Activated naive CD4-positive, alpha-beta T cell treated with anti-CD3 and anti-CD28 coated beads, Interleukin-2, amount 50 U/mL, for 24 hours (primary cell): ENCODE measurements at regions not wholly inside any gene's neighbourhood (a gene's known extent, or its start where the extent isn't known, plus 50 kb on each side); places are given as distances from the start of the nearest gene placed in this dataset.
"Not testable (repeated sequence)": the region's sequence is repeated elsewhere in the genome, so short reads cannot be mapped to it uniquely, and the experiment has no call there.

Experiments
- H3K27ac Mint-ChIP-seq: one replicate; pipeline ENCODE4 v1.8.0; 2021; ENCODE audit warnings: mild to moderate bottlenecking, mixed read lengths
- H3K27me3 Mint-ChIP-seq: one replicate; pipeline ENCODE4 v1.8.0; 2021; ENCODE audit warnings: mixed read lengths
- H3K36me3 Mint-ChIP-seq: one replicate; pipeline ENCODE4 v1.8.0; 2021; ENCODE audit warnings: mixed read lengths
- H3K4me1 Mint-ChIP-seq: one replicate; pipeline ENCODE4 v1.8.0; 2021; ENCODE audit warnings: mixed read lengths
- H3K4me3 Mint-ChIP-seq: one replicate; pipeline ENCODE4 v1.8.0; 2021; ENCODE audit warnings: mild to moderate bottlenecking, mixed read lengths
- H3K9me3 Mint-ChIP-seq: one replicate; pipeline ENCODE4 v1.8.0; 2021; ENCODE audit warnings: mixed read lengths

DNA sequence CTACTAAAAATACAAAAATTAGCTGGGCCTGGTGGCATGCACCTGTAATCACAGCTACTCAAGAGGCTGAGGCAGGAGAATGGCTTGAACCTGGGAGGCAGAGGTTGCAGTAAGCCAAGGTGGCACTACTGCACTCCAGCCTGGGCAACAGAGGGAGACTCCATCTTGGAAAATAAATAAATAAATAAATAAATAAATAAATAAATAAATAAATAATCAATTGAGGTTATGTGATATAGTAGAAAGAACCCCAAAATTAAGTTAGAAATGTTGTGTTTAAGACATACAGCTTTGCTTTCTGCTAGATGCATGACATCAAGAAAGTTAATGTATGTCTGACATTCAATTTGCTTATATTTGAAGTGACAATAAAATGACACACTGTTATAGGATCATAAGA lies 1277.7 kb upstream of the ADGRL2 start:
- H3K4me3 Mint-ChIP-seq, H3K9me3 Mint-ChIP-seq, H3K27ac Mint-ChIP-seq, H3K4me1 Mint-ChIP-seq, H3K27me3 Mint-ChIP-seq, H3K36me3 Mint-ChIP-seq: not testable (repeated sequence)

DNA sequence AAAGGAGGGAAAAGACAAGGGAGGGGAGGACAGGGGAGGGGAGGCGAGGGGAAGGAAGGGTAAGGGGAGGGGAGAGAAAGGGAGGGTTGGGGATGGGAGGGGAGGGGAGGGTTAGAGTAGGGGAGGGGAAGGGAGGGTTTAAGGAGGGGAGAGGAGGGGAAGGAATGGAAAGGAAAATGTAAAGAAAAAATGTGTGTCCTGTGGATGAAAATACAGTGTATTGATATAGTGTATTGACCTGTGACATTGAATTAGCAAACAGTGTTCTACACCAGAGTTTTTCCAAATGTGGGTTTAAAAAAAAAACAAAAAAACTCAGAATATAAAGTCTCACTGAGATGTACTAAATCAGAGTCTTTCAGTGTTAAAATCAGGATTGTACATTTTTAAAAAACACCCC lies 1279.8 kb upstream of the ADGRL2 start:
- Mint-ChIP-seq H3K27me3 (no peaks in the 10 kb centered on the region), H3K36me3 (no peaks in the 10 kb centered on the region), H3K9me3 (peaks cover 6% of the 10 kb centered on the region), H3K4me3 (no peak overlapping the region), H3K4me1 (no peaks in the 10 kb centered on the region), H3K27ac (no peak overlapping the region)

DNA sequence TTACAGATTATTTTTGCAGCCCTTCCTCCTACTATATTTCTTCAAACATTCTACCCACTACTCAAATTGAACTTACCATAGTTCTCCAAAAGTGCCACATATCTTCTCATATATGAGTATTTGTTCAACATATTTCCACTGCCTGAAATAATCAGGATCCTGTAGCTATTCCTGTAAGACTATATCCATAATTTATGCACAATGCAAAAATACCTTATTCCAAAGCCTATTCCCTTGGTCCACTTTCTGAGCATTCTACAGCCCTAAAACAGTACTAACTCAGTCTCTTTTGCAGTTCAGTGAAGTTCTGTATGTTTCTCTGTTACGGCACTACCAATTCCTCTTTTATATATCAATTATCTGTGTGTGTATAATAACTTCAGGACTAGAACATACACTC lies 1283.7 kb upstream of the ADGRL2 start:
- H3K4me3 Mint-ChIP-seq = no peak overlapping the region
- H3K27ac Mint-ChIP-seq = no peak overlapping the region
- H3K27me3 Mint-ChIP-seq = no peaks in the 10 kb centered on the region
- H3K4me1 Mint-ChIP-seq = no peaks in the 10 kb centered on the region
- H3K9me3 Mint-ChIP-seq = peaks cover 3% of the 10 kb centered on the region
- H3K36me3 Mint-ChIP-seq = no peaks in the 10 kb centered on the region

DNA sequence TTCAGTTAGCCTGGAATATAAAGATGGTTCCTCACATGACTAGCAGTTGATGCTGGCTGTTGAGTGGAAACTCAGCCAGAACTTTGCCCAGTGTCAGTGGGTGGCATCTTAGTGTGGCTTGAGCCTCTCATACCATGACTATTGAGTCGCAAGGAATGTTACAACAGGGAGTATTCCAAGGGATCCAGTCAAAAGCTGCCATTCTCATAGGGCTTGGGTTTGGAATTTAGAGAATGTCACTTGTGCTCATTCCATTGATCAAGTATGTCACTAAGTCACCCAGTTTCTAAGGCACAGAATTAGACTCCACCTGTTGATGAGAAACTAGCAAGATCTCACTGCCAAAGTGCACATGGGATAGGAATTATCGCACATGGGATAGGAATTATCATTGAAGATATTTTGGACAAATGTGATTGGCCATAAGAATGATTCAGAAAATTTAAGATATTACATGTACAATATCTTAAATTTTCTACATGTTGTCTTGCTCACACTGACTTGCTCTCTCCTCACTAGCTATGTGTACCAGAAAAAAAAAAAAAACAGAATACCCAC lies 1290.7 kb upstream of the ADGRL2 start:
- no peaks in the 10 kb centered on the region for H3K36me3 Mint-ChIP-seq
- H3K9me3 Mint-ChIP-seq = peaks cover 3% of the 10 kb centered on the region
- no peak overlapping the region for H3K4me3 Mint-ChIP-seq
- no peaks in the 10 kb centered on the region for H3K4me1 Mint-ChIP-seq
- H3K27me3 Mint-ChIP-seq = no peaks in the 10 kb centered on the region
- H3K27ac Mint-ChIP-seq = no peak overlapping the region

DNA sequence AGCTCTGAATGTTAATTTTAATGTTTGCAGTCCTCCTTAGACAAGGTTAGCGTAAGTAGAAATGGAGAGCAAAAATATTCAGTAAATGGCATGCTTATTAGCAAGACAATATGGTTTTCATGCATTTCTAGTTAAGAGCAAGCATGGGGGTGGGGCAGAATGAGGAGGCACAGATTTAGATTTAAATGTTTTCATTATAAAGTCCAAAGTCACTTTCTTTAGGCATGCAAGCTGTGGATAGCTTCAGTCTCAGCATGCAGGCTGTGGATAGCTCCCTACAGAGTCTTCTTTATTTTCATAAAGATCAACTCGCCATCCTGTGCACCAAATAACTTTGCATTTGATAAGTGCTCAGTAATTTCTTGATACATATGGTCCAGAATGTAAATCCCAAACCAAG lies 1294.5 kb upstream of the ADGRL2 start:
- no peaks in the 10 kb centered on the region for H3K27me3 Mint-ChIP-seq
- no peak overlapping the region for H3K4me3 Mint-ChIP-seq
- H3K27ac Mint-ChIP-seq = no peak overlapping the region
- no peaks in the 10 kb centered on the region for H3K36me3 Mint-ChIP-seq
- H3K4me1 Mint-ChIP-seq = no peaks in the 10 kb centered on the region
- no peaks in the 10 kb centered on the region for H3K9me3 Mint-ChIP-seq

DNA sequence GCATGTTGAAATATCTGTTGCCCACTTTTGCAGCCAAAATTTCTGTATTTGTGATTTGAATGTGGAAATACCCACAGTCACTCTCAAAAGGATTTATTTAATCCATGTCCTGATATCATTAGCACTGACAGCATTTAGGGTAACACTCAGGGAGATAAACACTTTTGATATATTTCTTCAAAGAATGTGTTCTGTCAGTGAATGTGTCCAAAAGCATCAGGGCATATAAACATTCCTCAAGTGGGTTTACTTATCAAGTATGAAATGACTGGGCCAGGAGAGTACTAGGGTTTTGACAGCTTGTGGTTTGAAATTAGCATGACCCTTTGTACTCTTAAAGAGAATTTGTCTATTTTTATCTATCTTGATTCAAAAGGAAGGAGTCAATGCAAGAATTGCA lies 1302.1 kb upstream of the ADGRL2 start:
- no peak overlapping the region for H3K27ac Mint-ChIP-seq
- H3K9me3 Mint-ChIP-seq = no peaks in the 10 kb centered on the region
- no peaks in the 10 kb centered on the region for H3K27me3 Mint-ChIP-seq
- H3K36me3 Mint-ChIP-seq = no peaks in the 10 kb centered on the region
- no peaks in the 10 kb centered on the region for H3K4me1 Mint-ChIP-seq
- no peak overlapping the region for H3K4me3 Mint-ChIP-seq

DNA sequence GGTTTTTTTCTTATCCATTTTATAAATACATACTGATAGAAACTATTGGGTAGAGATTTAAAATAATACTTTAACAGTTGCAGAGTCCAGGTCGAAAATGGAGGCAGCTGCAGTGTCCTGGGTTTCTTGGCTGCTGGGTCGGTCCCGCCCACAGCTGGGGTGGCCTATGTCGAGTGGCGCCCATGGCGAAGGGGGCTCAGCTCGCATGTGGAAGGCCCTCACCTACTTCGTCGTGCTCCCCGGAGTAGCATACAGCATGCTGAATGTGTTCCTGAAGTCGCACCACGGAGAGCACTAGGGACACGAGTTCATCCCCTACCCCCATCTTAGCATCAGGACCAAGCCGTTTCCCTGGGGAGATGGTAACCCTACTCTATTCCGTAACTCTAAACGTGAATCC lies 1304.9 kb upstream of the ADGRL2 start:
- no peak overlapping the region for H3K27ac Mint-ChIP-seq
- H3K27me3 Mint-ChIP-seq = no peaks in the 10 kb centered on the region
- no peaks in the 10 kb centered on the region for H3K9me3 Mint-ChIP-seq
- no peaks in the 10 kb centered on the region for H3K4me1 Mint-ChIP-seq
- no peak overlapping the region for H3K4me3 Mint-ChIP-seq
- H3K36me3 Mint-ChIP-seq = no peaks in the 10 kb centered on the region

DNA sequence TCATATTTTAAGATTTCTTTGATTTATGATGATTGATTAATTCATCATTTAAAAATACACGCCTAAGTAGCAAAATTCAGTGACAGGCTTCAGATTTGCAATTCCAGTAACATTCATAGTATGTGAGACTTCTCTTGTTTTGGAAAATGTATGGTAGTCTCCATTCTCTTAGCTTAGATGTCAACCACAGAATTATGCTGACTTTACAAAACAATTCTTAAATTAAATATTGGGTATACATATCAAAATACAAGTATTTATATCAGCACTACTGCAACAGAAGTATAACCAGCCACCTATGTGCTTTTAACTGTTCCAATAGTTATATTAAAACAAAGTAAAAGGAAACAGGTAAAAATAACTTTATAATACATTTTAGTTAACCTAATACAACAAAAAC lies 1328.6 kb upstream of the ADGRL2 start:
- no peaks in the 10 kb centered on the region for H3K36me3 Mint-ChIP-seq
- H3K27ac Mint-ChIP-seq = no peak overlapping the region
- H3K9me3 Mint-ChIP-seq = peaks cover 5% of the 10 kb centered on the region
- H3K4me3 Mint-ChIP-seq = no peak overlapping the region
- H3K4me1 Mint-ChIP-seq = no peaks in the 10 kb centered on the region
- no peaks in the 10 kb centered on the region for H3K27me3 Mint-ChIP-seq

DNA sequence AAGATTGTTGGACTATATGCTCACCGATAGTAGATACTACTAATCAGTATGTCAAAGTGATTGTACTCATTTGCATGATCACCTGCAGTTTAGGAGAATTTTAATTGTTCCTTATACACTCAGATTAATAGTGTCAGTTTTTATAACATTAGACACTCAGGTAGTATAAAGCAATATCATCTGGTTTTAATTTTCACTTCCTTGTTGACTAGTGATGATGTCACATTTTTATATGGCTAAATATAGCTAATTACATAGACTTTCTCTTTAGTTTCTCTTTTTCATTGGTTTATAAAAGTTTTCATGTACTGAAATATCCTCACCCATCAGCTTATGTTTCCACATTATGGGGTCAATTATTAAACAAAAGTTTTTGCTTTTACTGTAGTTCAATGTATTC lies 1332.4 kb upstream of the ADGRL2 start:
- Mint-ChIP-seq H3K27ac (no peak overlapping the region), H3K27me3 (no peaks in the 10 kb centered on the region), H3K9me3 (peaks cover 5% of the 10 kb centered on the region), H3K4me1 (no peaks in the 10 kb centered on the region), H3K4me3 (no peak overlapping the region), H3K36me3 (no peaks in the 10 kb centered on the region)

DNA sequence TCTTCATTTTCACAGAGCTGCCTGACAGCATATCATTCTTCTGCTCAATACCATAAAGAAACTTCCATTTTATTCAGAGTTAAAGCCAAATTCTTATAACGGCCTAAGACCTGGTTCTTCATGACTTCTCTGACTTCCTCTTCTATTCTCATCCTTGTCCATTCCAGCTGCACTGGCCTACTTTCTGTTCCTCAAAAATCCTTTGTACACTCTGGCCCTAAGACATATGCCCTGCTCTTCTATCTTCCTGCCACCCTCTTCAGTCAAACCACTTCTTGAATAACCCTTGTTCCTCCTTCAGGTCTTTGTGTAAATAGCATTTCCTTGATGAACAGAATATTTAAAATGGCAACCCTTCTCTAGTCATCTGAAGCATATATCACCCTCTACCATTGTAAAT lies 1338.7 kb upstream of the ADGRL2 start:
- H3K4me1 Mint-ChIP-seq = no peaks in the 10 kb centered on the region
- no peaks in the 10 kb centered on the region for H3K36me3 Mint-ChIP-seq
- no peak overlapping the region for H3K4me3 Mint-ChIP-seq
- no peaks in the 10 kb centered on the region for H3K27me3 Mint-ChIP-seq
- no peak overlapping the region for H3K27ac Mint-ChIP-seq
- no peaks in the 10 kb centered on the region for H3K9me3 Mint-ChIP-seq

DNA sequence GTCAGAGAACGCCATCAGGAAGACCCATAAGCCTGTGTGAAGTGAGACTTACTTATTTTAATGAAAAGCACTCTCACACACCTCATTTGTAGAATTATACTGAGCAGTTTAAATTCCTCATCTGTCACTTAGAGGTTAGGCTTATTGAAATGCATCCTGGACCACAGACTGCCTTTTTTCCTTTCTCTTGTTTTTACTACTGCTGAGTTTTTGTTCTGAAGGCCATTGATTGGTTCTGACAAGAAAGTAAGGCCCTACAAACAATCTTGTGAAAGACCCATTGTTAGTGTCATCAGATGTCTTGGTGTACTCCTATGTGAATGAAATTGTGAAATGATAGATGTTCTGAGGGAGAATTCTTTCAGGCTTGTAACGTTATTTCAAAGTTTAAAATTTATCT lies 1343.3 kb upstream of the ADGRL2 start:
- Mint-ChIP-seq H3K9me3 (no peaks in the 10 kb centered on the region), H3K4me3 (no peak overlapping the region), H3K36me3 (no peaks in the 10 kb centered on the region), H3K27ac (no peak overlapping the region), H3K27me3 (no peaks in the 10 kb centered on the region), H3K4me1 (no peaks in the 10 kb centered on the region)

DNA sequence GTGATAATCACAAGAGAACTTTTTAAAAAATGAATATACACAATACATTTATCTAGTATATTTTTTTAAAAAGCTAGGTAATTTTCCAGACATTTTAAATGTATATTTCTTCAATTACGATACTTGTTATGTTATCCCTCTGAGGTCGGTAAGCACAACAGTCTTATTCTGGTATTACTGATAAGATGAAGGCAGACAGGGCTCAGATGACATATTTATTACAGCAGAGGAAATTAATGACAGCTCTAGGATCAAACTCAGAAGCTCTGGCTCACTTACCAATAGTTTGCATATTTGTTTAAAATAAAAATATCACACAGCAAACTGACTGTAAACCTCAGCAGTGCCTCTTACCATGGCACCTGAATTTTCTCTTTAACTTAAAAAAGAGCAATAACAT lies 1347.0 kb upstream of the ADGRL2 start:
- Mint-ChIP-seq H3K4me1 (no peaks in the 10 kb centered on the region), H3K27ac (no peak overlapping the region), H3K9me3 (peaks cover 6% of the 10 kb centered on the region), H3K36me3 (no peaks in the 10 kb centered on the region), H3K27me3 (no peaks in the 10 kb centered on the region), H3K4me3 (no peak overlapping the region)

DNA sequence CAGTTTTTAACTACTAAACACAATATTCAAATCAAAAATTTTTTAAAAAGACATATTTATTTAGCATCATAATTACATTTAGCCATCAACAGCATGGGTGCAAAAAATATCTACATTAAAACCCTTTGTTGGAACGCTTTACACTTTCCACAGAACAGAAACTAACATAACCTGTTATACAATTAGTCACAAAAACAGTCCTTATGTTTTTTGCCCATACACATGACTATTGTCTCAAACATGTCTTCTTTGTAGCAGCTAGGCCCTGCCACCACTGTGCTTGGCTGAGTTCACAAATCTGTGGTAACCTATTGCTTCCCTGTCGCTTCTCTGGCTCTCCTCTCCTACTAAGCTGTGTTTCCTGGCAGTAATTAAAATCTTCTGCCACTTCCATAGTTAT lies 1350.0 kb upstream of the ADGRL2 start:
- H3K36me3 Mint-ChIP-seq = no peaks in the 10 kb centered on the region
- H3K9me3 Mint-ChIP-seq = peaks cover 6% of the 10 kb centered on the region
- H3K4me1 Mint-ChIP-seq = no peaks in the 10 kb centered on the region
- H3K27me3 Mint-ChIP-seq = no peaks in the 10 kb centered on the region
- H3K27ac Mint-ChIP-seq = no peak overlapping the region
- no peak overlapping the region for H3K4me3 Mint-ChIP-seq

DNA sequence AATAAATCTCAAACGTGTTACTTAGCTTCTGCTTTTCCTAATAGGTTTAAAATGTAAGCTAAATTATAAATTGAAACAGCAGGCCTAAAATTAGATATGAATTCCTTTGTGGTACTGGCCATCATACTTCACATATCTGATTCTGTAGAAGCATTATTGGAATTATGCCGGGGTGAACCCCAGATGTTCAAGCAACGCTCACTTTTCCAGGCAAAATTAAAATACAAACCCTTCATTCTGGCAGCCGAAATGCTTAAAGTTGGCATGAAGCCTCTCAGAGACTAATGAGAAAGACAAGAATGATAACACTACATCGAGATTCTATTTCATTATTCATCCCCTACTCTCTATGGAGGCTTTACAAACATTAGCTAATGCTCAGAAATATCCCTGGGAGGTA lies 1352.7 kb upstream of the ADGRL2 start:
- Mint-ChIP-seq H3K36me3 (no peaks in the 10 kb centered on the region), H3K9me3 (peaks cover 6% of the 10 kb centered on the region)

DNA sequence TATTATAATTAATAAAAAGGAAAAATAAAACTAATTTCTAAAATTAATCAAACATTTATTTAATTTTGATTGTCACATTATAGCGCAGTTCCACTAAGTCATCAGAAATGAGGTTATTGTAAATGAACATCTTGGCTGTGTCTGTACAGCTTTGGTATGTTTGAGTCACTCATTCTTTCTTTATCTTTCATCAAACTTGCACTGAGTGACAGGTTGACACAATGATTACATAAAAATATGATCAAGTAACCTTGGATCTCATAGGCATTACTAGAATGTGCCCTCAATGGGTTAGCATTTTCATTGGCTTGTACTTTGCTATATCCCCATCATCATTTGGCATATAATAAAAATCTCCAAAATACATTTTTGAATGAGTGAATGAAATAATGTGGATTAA lies 1353.2 kb upstream of the ADGRL2 start:
- H3K4me3 Mint-ChIP-seq = no peak overlapping the region
- H3K27ac Mint-ChIP-seq = no peak overlapping the region
- H3K4me1 Mint-ChIP-seq = no peaks in the 10 kb centered on the region
- H3K9me3 Mint-ChIP-seq = peaks cover 6% of the 10 kb centered on the region
- H3K27me3 Mint-ChIP-seq = no peaks in the 10 kb centered on the region
- no peaks in the 10 kb centered on the region for H3K36me3 Mint-ChIP-seq

More for the DNA sequence above, 1352.7 kb upstream of the ADGRL2 start:
- Mint-ChIP-seq H3K27ac (no peak overlapping the region), H3K4me1 (no peaks in the 10 kb centered on the region), H3K4me3 (no peak overlapping the region), H3K27me3 (no peaks in the 10 kb centered on the region)

DNA sequence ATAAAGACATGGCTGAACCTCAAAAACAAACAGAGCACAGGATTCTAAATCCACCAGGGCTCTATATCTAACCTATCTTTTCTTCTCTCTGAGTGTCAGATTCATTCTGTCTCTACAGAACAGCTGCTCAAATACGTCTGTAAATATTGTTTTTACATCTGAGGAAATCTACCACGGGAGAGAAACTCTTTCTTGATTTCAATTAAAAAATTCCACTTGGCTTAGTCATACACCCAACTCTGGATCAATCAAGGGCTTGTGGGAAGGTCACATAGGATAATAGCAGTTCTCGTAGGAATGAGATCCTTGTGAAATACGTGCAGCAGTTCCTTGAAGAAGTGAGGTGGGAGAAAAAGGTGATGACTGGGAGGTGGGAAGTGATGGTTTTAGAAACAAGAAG lies 1355.7 kb upstream of the ADGRL2 start:
- Mint-ChIP-seq H3K4me1 (no peaks in the 10 kb centered on the region), H3K36me3 (no peaks in the 10 kb centered on the region), H3K27ac (no peak overlapping the region), H3K27me3 (no peaks in the 10 kb centered on the region), H3K9me3 (no peaks in the 10 kb centered on the region), H3K4me3 (no peak overlapping the region)

DNA sequence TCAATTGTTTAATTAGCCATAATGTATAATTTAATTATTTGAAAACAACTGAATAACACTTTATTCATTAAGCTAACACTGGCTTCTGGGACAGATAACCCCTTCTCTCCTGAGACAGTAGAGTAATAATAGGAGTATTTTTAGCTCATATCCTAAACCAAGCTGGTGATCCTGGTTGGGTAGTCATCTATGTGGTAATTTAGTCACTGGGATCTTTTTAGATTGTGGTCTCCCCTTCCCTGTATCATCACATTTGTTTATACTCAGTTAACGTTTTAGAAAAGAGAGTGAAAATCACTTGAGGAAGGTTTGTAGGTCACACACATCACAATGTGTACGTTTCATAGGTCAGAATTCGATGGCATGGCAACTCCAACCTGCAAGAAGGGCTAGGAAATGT lies 1356.6 kb upstream of the ADGRL2 start:
- Mint-ChIP-seq H3K4me3 (no peak overlapping the region), H3K9me3 (no peaks in the 10 kb centered on the region)

More for the DNA sequence above, 1356.6 kb upstream of the ADGRL2 start:
- Mint-ChIP-seq H3K27ac (no peak overlapping the region), H3K27me3 (no peaks in the 10 kb centered on the region), H3K36me3 (no peaks in the 10 kb centered on the region), H3K4me1 (no peaks in the 10 kb centered on the region)
